ENCODE measurements at regions not wholly inside any gene's neighbourhood (a gene's known extent, or its start where the extent isn't known, plus 50 kb on each side); places are given as distances from the start of the nearest gene placed in this dataset.

DNA sequence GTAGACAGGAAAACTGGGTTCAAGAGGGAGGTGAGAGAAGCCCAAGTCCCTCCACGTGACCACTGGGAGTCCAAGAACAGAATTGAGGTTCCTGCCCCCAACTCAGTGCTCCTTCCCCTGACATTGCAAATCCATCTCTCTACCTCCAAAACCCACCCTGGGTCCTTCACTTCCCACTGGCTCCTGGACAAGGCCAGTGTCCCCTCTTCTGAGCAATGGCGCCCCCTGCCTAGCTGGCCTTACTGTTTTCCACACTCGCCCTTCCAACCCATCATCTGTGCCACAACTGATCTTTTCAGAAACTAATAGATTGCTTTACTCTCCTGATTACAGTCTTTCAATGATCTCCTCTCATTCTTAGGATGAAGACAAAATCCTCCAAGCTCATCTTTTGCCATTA lies 200.3 kb downstream of the ANKRD60 start:
- DNase-seq (ENCODE audit: missing footprints) = no peak
- intact Hi-C loops (cut with DNase I) = no loop called here

GRCh38 chr20:58026361-58026760 lies 202.1 kb downstream of the ANKRD60 start:
- intact Hi-C loops (cut with DNase I) = no loop called here
- DNase-seq (ENCODE audit: missing footprints) (no peak), ATAC-seq (no peak)

More for the DNA sequence above, 200.3 kb downstream of the ANKRD60 start:
- no peak for ATAC-seq

DNA sequence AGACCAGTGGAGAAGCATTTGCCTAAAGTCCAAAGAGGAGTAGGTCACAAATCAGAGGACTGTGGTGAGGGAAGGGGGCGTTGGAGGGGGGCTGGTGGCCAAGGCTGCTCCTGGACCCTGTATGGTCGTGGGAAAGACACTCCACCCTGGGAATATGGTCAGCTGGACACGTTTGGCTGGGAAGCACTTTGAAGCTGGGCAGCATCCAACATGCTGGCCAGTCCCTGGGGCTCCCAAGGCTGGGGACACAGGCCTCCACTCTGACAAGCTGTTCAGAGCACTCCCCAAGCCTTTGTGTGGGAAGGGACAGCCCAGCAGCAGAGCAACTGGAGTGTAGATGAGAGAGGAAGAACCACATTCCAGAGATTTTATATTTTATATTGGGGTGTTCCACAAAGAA lies 203.2 kb downstream of the ANKRD60 start:
- DNase-seq (ENCODE audit: missing footprints) = no peak
- intact Hi-C loops (cut with DNase I) = no loop called here
- peak; percentile 67 for ATAC-seq

DNA sequence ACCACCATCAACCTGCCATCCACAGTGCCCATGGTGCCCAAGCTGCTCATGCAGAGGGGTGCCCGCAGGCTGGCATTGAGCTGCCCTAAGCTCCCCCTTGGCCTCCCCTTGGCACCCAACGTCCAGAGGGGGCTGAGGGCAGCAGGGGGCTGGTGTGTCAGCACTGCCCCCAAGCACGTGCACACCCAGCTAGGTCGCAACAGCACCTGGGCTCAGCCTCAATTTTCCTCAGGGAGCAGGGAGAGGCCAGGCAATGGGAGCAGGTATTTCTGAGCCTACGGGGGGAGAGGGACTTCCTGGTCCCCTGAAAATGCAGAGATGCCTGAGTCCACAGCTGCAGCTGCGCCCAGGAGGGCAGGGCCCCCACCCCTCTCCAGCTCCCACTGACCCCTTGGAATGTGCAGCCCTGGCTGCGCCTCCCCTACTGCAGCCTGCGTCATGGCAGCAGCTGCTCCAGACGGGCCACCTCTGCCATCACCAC lies 204.2 kb downstream of the ANKRD60 start:
- intact Hi-C loops (cut with DNase I) = no loop called here
- ATAC-seq (no peak), DNase-seq (ENCODE audit: missing footprints) (no peak)

- intact Hi-C loops (cut with DNase I) = no loop called here
- DNase-seq (ENCODE audit: missing footprints) = no peak
These were observed 204.7 kb downstream of the ANKRD60 start for GRCh38 chr20:58023781-58024180.

GRCh38 chr20:58023346-58023745 lies 205.1 kb downstream of the ANKRD60 start:
- DNase-seq (ENCODE audit: missing footprints) (no peak), ATAC-seq (no peak)
- intact Hi-C loops (cut with DNase I) = no loop called here

More at GRCh38 chr20:58023781-58024180, 204.7 kb downstream of the ANKRD60 start:
- no peak for ATAC-seq

GRCh38 chr20:58022711-58023110 lies 205.7 kb downstream of the ANKRD60 start:
- intact Hi-C loops (cut with DNase I) = no loop called here
- DNase-seq (ENCODE audit: missing footprints) = no peak
- ATAC-seq = no peak

DNA sequence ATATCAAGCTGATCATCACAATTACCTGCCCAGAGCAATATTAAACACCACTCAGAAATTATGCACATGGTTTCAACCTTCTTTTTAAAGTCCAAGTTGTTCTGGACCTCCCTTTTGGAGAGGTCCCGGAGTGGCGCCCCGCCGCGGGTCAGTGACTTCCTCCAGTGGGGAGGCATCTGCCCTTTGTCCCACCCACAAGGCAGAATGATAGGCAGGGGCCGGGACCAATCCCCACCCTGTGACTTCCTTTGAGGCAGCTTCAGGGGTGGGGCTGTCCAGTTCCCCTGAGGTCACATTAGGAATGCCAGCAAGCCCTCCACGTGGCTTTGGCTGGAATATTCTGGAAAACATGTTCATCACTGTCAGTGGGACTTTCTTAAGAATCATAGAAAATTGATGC lies 207.0 kb downstream of the ANKRD60 start:
- ATAC-seq = no peak
- peak; percentile 70 for DNase-seq (ENCODE audit: missing footprints)
- intact Hi-C loops (cut with DNase I) = loop anchor here (2.0 kb wide), 1 partner anchor 367 kb away; no protein-coding TSS in a partner anchor

- ATAC-seq = no peak
- no peak for DNase-seq (ENCODE audit: missing footprints)
- intact Hi-C loops (cut with DNase I) = loop anchor here (2.0 kb wide), 1 partner anchor 366 kb away; no protein-coding TSS in a partner anchor
These were observed 207.6 kb downstream of the ANKRD60 start for GRCh38 chr20:58020656-58021454.

DNA sequence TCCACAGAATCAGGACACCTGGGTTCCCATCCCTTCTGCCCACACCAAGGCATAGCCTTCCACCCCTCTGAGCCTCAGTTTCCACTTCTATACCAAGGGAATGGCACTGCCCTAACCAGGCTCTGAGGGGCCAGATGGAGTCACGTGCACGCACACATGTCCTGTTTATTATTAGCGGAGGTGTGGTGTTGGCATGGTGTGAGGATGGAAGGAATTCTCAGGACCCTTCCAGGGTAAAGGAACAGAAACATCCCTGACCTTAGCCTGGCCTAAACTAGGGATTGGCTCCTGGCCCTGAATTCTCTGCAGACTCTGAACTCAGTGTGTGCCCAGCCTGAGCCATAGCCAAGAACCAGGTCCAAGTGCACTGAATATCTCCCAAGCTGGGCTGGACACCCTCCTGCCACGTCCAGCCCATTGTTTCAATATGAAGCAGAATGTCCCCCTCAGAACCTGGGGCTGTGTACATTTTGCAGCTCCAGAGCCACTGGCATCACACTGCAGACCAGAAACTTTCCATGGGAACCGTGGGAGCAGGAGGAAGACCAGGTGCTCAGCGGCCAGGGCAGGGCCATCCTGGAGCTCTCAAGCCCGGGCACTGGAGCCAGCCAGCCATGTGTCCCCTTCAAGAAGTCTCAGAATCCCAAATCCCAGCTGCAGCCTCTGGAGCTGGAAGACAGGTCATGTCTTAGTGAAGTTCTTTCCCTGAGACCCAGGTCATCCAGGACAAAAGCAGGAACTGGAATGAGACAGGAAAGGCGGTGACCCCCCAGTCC lies 208.4 kb downstream of the ANKRD60 start:
- intact Hi-C loops (cut with DNase I) = loop anchor here (2.0 kb wide), 1 partner anchor 365 kb away; no protein-coding TSS in a partner anchor
- peak; percentile 78 for ATAC-seq
- DNase-seq (ENCODE audit: missing footprints) = no peak

DNA sequence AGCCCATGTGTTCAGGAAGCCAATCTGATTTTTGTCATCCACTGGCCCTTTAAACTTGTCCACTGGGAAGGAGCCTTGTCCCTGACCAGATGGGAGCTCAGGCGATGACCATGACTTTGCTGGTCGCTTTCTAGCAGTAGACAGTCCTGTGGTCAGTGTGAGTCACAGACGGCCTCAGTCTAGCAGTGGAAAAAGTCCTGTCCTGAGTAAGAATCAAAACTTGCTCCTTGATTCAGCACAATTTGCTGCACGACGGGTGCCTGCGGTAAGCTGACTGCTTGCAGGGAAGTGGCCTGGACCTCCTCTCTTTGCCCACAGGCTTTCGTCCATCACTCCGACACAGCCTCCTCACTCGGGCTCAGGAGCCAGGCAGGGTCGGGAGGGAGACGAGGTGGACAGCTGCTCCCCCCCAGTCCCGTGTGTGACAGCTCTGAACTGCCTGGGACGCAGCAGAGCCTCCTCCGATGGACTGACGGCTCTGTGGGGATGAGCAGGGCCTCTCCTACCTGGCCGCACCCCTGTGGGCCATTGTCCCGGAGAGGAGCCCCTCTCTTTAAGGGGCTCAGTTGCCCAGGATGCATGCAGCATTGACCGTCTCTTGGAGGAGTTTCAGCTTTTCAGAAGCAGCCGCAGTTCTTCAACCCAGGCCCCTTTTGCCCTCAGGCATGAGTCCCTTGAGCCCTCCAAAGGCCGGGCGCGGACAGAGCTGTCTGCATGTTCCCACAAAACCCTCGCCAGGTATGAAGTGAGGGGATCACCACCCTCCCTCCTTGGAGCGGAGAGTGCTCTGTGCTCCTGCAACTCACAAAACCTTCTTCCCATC lies 209.2 kb downstream of the ANKRD60 start:
- intact Hi-C loops (cut with DNase I) = no loop called here
- ATAC-seq (no peak), DNase-seq (ENCODE audit: missing footprints) (no peak)

GRCh38 chr20:58018590-58018989 lies 209.9 kb downstream of the ANKRD60 start:
- ATAC-seq (no peak), DNase-seq (ENCODE audit: missing footprints) (no peak)
- intact Hi-C loops (cut with DNase I) = no loop called here

DNA sequence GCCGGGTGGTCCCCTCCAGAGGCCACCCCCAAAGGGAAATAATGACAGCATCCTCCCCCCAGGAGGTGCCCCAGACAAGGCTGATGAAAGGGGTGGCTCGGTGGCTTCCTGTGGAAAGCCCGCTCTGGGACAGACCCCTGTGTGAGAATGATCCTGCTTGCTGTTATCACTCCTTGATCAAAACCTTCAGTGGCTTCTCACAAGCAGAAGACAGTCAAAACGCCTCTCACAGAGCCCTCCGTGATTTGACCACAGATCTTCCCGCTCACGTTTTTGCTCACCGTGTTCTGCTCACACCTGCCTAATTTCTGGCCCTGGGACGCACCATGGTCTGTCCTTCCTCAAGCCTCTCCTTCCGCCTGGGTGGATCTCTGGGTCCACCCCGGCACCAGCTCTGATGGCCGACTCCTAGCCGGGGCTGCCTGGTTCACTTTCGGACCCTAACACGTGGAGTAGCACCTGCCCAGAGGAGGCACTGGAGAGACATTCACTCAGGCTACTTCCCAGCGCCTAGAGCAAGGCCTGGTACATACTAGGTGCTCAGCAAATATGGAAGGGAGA lies 210.4 kb downstream of the ANKRD60 start:
- no peak for DNase-seq (ENCODE audit: missing footprints)
- ATAC-seq = no peak
- intact Hi-C loops (cut with DNase I) = no loop called here

GRCh38 chr20:58017231-58017969 lies 211.1 kb downstream of the ANKRD60 start:
- intact Hi-C loops (cut with DNase I) = no loop called here
- ATAC-seq (peak; percentile 70), DNase-seq (ENCODE audit: missing footprints) (peak; percentile 75)

DNA sequence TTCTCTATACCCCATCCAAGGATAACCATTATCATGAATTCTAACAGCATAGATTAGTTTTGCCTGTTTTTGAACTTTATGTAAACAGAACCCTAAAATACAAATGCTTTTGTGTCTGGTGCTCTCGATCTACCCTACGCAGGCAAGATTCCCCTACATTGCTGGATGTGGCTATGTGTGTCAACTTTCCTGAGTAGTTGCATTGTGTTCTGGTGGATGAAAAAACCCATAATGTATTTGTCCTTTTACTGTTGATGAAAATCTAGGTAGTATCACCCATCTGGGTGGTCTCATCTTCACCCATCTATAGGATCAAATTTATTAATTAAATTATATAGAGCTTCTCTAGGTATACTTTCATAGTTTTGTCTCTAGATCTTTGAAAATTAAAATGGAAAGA lies 211.7 kb downstream of the ANKRD60 start:
- DNase-seq (ENCODE audit: missing footprints) = no peak
- no peak for ATAC-seq
- intact Hi-C loops (cut with DNase I) = no loop called here

- ATAC-seq = no peak
- intact Hi-C loops (cut with DNase I) = no loop called here
- DNase-seq (ENCODE audit: missing footprints) = no peak
These were observed 213.7 kb downstream of the ANKRD60 start for GRCh38 chr20:58014628-58015315.

DNA sequence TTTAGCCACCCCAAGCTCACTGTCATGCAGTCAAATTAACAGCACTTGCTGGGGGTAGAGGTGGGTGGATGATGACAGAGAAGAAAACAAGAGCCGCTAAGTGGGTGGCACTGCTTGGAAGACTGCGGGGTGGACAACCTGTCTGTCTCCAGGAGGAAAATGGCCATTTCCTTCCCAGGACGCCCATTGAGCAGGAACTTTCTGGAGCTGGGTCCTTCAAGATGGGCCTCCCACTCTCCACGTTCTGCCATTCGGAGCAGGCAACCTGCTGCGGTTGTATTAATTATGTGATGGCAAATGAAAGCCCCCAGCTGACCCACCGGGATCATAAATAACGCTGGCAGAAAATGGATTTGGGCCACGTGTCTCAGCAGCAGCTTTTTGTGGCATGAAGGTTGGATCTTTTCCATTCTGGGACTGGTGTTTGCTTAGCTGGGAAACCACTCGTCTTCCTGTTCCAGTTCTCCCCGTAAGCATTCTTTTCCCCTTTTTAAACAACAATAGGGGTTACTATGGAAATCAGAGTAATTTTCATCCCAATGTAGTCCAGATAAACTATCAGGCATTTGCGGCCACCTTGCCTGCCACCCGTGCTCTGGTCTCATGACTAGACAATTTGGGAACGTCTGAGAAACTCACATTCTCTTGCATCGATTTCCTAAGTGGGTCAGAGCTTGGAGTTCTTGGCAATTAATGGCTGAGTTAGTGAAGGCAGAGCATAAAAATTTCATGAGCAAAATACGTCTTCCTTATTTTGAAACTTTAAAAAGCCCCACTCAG lies 215.5 kb downstream of the ANKRD60 start:
- intact Hi-C loops (cut with DNase I) = no loop called here
- DNase-seq (ENCODE audit: missing footprints) = no peak
- no peak for ATAC-seq
